NCI-H146 (cell line): ENCODE measurements at regions not wholly inside any gene's neighbourhood (a gene's known extent, or its start where the extent isn't known, plus 50 kb on each side); places are given as distances from the start of the nearest gene placed in this dataset.
A peak's percentile ranks its signal among the peaks of the same experiment; 100 is the strongest.
"Not testable (repeated sequence)": the region's sequence is repeated elsewhere in the genome, so short reads cannot be mapped to it uniquely, and the experiment has no call there.

ENCODE experiments used
- DNase-seq: peaks from one replicate; lab custom pipeline; 2025; lab: John Stamatoyannopoulos, UW

GRCh38 chr22:26972915-26973314 lies 315.5 kb downstream of the MIAT start:
- not testable (repeated sequence) for DNase-seq

GRCh38 chr22:26974034-26974433 lies 316.6 kb downstream of the MIAT start:
- DNase-seq = no peak

DNA sequence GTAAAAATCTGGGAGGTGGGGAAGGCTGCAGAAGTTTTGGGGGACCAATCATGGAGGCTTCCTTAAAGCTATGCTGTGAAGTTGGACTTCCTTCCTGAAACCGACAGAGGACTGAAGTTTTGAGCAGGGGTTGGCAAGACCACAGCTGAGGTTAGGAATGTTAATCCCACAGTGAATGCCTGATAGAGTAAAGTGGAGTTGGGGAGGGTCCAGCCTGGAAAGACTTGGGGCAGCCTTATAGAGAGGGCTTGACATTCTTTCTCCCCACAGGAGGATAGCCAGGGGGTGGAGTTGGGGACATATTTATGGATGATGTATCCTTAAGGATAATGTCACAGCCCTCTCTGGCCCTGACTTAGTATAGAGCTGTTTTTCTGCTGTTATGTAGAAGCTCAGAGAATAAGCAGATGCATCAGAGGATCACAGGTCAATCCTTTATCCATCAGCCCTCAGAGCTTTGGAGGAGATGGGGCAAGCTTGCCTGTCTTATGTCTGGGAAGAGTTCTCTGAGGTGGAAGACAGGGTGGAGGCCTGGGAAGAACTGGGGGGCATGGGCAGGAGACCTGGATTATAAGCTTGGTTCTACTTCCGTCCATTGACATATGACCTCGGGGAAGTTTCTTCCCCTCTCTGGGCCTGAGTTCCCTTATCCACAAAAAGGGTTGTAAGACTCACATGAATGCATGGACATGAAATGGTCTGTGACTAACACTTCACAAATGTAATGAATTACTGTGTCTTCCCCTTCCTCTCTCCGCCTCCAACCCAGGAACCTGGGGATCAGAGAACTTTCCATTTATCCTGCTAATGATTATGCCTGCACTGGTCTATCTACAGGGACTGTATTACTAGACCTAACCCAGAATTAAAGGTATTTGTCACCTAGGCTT lies 317.8 kb downstream of the MIAT start:
- DNase-seq = no peak

GRCh38 chr22:26975865-26976264 lies 318.5 kb downstream of the MIAT start:
- DNase-seq = no peak

DNA sequence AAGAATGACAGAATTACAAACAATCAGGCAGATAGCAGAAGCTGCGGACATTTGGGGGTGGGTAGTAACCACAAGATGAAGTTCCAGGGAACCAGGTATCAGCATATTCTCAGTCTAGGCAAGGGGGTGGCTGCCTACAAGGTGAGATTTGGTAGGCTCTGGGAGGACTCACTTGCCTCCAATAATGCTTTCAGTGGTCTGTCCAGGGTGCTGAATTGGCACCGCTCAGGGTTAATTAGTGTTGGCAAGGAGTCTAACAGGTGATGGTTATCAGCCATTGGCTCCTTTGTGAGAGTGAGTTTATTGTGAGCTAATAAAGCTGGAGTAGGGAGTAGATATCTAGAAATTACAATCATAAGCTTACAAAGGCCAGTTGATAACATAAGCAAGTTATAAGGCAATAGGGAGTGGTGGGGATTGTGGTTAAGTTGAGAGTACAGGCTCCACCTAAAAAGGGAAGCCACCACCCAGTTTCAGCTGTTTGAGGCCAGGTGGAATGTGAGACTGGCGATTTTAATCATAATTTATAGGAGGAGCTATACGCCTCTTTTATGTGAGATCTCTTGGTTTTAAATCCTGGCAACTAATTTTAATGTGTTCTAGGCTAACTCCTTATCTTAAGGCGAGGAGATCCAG lies 320.5 kb downstream of the MIAT start:
- no peak for DNase-seq

- no peak for DNase-seq
Measured at GRCh38 chr22:26979294-26979693, 321.9 kb downstream of the MIAT start.

DNA sequence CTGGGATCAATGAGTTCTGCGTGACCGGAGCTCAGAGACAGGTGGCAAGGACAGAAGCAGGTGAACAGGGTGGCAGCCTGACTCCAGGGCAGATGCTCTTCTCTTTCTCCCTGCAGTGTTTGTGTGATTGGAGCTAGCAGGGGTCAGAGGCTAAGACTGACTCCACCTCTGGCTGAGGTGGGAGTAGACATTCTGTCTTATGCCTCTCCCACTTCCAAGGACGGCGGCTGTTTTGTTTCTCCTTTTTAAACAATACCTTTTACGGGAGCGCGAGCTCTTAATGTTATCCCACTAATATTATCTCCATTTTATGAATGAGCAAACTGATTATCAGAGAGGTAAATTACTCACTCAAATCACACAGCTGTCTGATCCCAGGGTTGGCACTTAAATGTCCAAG lies 323.7 kb downstream of the MIAT start:
- DNase-seq = peak; percentile 77

- no peak for DNase-seq
Measured at GRCh38 chr22:26981541-26981940, 324.2 kb downstream of the MIAT start.

- no peak for DNase-seq
Measured at GRCh38 chr22:26983311-26983710, 325.9 kb downstream of the MIAT start.

DNA sequence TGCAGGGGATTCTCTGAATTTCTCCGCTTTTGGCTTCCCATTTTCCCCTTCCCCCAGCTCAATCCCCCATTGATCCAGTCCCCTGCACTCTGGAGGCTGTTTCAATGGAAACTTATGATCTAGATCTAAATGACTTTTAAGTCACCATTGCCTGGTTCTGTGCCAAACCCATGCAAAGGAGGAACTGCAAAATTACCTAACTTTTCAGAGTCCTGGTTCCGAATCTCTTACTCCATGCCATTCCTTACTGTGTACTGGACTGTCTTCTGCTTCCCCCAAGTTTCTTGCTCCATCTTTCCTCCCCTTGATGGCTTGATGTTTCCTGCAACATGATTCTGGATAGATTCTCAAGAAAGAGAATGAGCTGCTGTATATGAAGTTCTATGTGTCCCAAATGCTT lies 327.8 kb downstream of the MIAT start:
- DNase-seq = no peak

DNA sequence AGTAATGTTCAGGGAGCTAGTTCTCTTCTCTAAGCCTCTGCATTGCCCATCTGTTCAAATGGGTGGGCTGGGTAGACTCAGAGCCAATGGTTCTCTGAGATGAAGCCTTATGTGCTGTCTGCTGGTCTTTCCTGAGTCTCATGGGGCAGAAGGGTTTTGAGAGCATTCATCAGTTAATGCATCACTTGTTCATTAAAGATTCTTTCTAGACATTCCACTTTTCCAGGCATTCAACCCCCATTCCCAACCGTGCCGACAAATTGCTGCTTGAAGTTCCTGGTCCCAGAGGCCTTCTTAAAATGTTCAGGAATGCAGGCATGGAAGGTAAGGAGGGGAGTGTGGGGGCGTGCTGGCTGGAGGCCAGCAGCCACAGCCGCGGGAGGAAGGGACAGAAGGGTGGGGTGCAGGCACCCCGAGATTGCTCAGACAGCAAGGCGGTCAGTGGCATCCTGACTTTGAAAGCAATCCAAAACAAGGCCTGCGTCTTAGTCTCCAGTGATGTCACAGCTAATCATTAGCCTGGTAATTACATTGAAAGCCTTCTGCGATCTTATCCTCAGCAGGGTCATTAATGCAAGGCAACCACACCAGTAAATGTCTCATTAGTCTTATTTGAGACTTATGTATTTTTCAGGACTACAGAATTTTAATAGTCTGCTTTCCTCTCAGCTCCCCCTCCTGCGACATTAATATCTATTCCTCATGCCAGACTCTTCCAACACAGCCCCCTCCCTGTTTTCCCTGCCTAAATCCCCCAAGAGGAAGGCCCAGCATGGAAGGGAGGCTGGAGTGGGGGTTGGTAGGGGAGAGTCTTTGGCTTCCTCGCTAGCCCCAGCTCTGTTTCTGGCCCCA lies 328.8 kb downstream of the MIAT start:
- DNase-seq = no peak

DNA sequence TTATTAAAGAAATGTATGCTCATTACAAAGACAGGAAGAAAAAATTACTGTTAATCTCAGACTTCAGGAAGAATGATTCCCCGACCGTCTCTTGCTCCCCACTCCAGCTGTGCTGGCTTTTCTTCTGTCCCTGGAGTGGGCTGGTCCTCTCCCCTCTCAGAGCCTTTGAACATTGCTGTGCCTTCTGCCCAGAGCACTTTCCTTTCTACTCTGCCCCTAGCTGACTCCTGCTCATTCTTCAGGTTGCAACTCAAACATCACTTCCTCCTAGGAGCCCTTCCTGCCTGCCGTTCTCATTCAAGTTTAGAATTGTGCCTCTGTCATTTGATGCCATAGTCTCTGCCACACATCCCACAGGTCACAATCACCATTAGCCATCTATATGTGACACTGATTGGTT lies 329.5 kb downstream of the MIAT start:
- DNase-seq = no peak

DNA sequence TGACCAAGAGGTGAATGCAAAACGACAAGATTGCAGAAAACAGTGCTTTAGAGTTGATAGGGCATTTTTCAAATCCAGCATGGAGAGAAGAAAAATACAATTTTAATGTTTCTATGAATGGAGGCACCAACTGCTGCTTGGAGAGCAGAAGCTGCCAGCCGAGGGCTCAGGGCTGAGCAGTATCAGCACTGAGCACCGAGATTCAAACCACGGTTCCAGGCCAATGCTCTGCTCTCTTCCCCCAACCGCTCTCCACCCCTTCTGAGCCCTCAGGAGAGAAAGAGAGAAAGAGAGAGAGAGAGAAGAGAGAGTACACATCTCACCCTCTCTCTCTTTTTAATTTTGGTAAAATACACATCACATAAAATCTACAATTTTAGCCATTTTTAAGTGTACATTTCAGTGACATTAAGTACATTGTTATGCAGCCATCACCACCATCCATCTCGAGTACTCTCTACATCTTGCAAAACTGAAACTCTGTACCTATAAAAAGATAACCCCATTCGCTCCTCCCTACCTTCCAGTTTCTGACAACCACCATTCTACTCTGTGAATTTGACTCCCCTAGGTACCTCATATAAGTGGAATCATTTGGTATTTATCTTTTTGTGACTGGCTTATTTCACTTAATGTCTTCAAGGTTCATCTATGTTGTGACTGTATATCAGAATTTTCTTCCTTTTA lies 333.3 kb downstream of the MIAT start:
- no peak for DNase-seq

- no peak for DNase-seq
Measured at GRCh38 chr22:26992556-26992955, 335.2 kb downstream of the MIAT start.

GRCh38 chr22:26993886-26994285 lies 336.5 kb downstream of the MIAT start:
- DNase-seq = no peak

- DNase-seq = no peak
Measured at GRCh38 chr22:26994801-26995200, 337.4 kb downstream of the MIAT start.

- no peak for DNase-seq
Measured at GRCh38 chr22:26995235-26995634, 337.8 kb downstream of the MIAT start.

GRCh38 chr22:26996154-26996553 lies 338.8 kb downstream of the MIAT start:
- no peak for DNase-seq

DNA sequence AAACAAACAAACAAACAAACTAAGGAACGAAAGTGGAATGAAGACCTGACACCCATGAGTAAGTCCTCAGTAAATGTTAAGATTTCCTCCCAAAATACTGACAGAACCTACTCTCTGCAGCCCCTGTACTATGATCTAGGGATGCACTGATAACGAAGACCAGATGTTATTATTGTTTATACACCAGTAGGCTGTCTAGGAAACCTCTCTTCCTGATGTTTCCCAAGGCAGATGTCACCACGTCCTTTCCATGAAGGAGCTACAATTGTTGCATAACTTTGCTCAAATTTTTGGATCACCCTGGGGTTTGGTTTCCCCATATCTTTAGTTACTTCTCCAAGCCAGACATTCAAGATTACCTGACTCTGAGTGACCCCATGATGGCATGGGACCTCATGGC lies 340.7 kb downstream of the MIAT start:
- no peak for DNase-seq

DNA sequence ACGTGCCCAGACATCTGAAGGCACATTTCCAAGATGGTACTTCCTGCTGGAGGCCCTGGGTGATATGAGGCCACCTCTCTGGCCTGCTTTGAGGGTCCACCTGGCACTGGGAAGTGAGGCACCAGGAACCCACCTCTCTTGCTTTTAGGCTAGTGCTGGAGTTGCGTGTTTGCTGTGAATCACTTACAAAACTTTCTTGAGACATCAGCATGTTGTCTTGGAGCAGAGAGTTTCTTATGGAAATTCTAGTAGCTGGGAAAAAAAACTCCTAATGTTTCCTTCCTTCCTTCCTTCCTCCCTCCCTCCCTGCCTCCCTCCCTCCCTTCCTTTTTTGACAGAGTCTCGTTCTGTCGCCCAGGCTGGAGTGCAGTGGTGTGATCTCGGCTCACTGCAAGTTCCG lies 341.3 kb downstream of the MIAT start:
- DNase-seq = no peak

GRCh38 chr22:27003297-27003696 lies 345.9 kb downstream of the MIAT start:
- DNase-seq = no peak

DNA sequence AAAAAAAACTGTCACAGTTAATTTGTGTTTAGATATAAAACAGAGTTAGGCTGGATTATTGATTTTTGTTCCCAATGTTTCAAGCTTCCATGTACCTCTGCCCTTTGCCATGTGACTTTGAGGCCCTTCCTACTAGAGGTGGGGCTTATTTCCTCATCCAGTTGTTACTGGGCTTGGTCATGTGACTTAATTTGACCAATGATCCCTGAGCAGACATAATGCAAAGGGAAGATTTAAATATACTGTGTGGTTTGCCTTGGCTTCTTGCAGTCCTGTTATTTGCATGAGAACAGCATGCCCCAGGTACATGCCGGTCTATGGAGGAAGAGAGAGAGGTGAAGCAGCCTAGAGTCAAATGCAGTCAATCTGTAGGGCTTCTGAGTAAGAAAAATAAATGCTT lies 347.0 kb downstream of the MIAT start:
- DNase-seq = no peak
